ENCODE measurements at regions not wholly inside any gene's neighbourhood (a gene's known extent, or its start where the extent isn't known, plus 50 kb on each side); places are given as distances from the start of the nearest gene placed in this dataset.

- ATAC-seq: no peak
- TF ChIP-seq, protein P1, sequence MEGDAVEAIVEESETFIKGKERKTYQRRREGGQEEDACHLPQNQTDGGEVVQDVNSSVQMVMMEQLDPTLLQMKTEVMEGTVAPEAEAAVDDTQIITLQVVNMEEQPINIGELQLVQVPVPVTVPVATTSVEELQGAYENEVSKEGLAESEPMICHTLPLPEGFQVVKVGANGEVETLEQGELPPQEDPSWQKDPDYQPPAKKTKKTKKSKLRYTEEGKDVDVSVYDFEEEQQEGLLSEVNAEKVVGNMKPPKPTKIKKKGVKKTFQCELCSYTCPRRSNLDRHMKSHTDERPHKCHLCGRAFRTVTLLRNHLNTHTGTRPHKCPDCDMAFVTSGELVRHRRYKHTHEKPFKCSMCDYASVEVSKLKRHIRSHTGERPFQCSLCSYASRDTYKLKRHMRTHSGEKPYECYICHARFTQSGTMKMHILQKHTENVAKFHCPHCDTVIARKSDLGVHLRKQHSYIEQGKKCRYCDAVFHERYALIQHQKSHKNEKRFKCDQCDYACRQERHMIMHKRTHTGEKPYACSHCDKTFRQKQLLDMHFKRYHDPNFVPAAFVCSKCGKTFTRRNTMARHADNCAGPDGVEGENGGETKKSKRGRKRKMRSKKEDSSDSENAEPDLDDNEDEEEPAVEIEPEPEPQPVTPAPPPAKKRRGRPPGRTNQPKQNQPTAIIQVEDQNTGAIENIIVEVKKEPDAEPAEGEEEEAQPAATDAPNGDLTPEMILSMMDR (IDR thresholded peaks at IDR 0.05): no peak
- no peak for DNase-seq
- no peaks in the 10 kb centered on the region for H3K27me3 ChIP-seq
- H3K27ac ChIP-seq: no peak overlapping the region
- 65 to 68% methylated on average over 2 of the region's 2 CpGs for WGBS, 2 donors
- H3K4me1 ChIP-seq: no peaks in the 10 kb centered on the region
- H3K9me3 ChIP-seq: no peaks in the 10 kb centered on the region
- intact Hi-C loops (cut with DNase I): no loop called here
- no peak overlapping the region for H3K4me3 ChIP-seq
- H3K36me3 ChIP-seq: no peaks in the 10 kb centered on the region
Measured at GRCh38 chr2:153546358-153546757, 67.8 kb upstream of the RPRM start.

- Histone ChIP-seq H3K4me1 (no peaks in the 10 kb centered on the region), H3K27me3 (no peaks in the 10 kb centered on the region), H3K9me3 (no peaks in the 10 kb centered on the region), H3K4me3 (no peak overlapping the region), H3K36me3 (no peaks in the 10 kb centered on the region), H3K27ac (no peak overlapping the region)
- TF ChIP-seq, protein P1 (IDR thresholded peaks at IDR 0.05): no peak
- ATAC-seq (no peak), DNase-seq (no peak)
- intact Hi-C loops (cut with DNase I): no loop called here
- WGBS, 2 donors: 66 to 75% methylated on average over 2 of the region's 2 CpGs
Measured at GRCh38 chr2:153548536-153548935, 70.0 kb upstream of the RPRM start.

DNA sequence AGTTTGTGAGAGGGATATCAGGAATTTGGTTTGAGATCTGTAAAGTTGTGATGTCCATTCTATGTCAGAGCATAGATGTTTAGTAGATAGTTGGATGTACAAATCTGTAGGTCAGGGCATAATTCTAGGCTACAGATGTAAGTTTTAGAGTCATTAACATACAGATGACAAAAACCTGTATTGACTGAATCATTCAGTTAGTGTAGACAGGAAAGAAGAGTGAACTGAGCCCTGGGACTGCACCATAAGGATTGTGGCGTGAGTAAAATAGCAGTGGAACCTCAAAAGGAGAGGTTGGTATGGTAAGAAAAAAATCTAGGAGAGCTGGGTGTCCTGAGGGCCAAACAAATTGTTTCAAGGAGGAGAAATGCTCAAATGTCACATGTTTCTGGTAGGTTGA is 73.1 kb upstream of the RPRM start:
- Histone ChIP-seq H3K9me3 (no peaks in the 10 kb centered on the region), H3K4me1 (no peaks in the 10 kb centered on the region), H3K27me3 (no peaks in the 10 kb centered on the region), H3K4me3 (no peak overlapping the region), H3K36me3 (no peaks in the 10 kb centered on the region), H3K27ac (no peak overlapping the region)
- no peak for DNase-seq
- intact Hi-C loops (cut with DNase I): loop anchor here in 1 of 10 donors (1.0 kb wide), 1 partner anchor 38 kb away; no protein-coding TSS in a partner anchor
- WGBS, 2 donors: 38 to 52% methylated on average over 1 of the region's 1 CpG
- TF ChIP-seq, protein P1 (IDR thresholded peaks at IDR 0.05): no peak
- no peak for ATAC-seq

GRCh38 chr2:153557211-153557610 is 78.6 kb upstream of the RPRM start:
- no peaks in the 10 kb centered on the region for H3K4me1 ChIP-seq
- no peak overlapping the region for H3K4me3 ChIP-seq
- H3K36me3 ChIP-seq: no peaks in the 10 kb centered on the region
- no peak overlapping the region for H3K27ac ChIP-seq
- no peak for ATAC-seq
- WGBS, 2 donors: 62 to 72% methylated on average over 3 of the region's 3 CpGs
- H3K27me3 ChIP-seq: no peaks in the 10 kb centered on the region
- H3K9me3 ChIP-seq: no peaks in the 10 kb centered on the region
- intact Hi-C loops (cut with DNase I): no loop called here
- TF ChIP-seq, protein P1 (IDR thresholded peaks at IDR 0.05): no peak
- no peak for DNase-seq

DNA sequence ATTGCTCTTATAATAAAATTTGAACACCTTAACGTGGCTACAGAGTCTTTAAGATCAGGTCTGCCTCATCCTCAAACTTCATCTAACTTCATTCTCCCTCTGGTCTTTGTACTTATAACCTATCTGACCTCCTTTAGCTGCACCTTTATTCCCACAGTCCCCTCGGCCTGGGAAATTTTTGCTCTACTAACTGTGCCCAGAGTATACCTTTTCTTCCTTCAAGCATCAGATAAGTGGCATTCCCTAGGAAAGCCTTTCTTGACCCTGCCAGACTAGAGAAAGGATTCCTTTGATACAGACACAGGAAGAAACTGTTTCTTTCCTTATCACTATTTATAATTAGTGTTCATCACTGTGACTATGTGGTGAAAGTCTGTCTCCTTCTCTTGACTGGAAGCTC is 79.2 kb upstream of the RPRM start:
- H3K36me3 ChIP-seq: no peaks in the 10 kb centered on the region
- ATAC-seq (no peak), DNase-seq (no peak)
- no peak overlapping the region for H3K27ac ChIP-seq
- no peaks in the 10 kb centered on the region for H3K9me3 ChIP-seq
- no peak overlapping the region for H3K4me3 ChIP-seq
- WGBS, 2 donors: 43 to 48% methylated on average over 2 of the region's 2 CpGs
- intact Hi-C loops (cut with DNase I): no loop called here
- no peaks in the 10 kb centered on the region for H3K27me3 ChIP-seq
- no peaks in the 10 kb centered on the region for H3K4me1 ChIP-seq
- TF ChIP-seq, protein P1 (IDR thresholded peaks at IDR 0.05): no peak

Measured in heart right ventricle (tissue), 16 donors.